Suppressor macrophage treated with lipopolysaccharide for 4 hours (primary cell): ENCODE measurements at regions not wholly inside any gene's neighbourhood (a gene's known extent, or its start where the extent isn't known, plus 50 kb on each side); places are given as distances from the start of the nearest gene placed in this dataset.

Experiments
- DNase-seq: peaks from one replicate; pipeline ENCODE4 v3.0.0-alpha.2; 2020

DNA sequence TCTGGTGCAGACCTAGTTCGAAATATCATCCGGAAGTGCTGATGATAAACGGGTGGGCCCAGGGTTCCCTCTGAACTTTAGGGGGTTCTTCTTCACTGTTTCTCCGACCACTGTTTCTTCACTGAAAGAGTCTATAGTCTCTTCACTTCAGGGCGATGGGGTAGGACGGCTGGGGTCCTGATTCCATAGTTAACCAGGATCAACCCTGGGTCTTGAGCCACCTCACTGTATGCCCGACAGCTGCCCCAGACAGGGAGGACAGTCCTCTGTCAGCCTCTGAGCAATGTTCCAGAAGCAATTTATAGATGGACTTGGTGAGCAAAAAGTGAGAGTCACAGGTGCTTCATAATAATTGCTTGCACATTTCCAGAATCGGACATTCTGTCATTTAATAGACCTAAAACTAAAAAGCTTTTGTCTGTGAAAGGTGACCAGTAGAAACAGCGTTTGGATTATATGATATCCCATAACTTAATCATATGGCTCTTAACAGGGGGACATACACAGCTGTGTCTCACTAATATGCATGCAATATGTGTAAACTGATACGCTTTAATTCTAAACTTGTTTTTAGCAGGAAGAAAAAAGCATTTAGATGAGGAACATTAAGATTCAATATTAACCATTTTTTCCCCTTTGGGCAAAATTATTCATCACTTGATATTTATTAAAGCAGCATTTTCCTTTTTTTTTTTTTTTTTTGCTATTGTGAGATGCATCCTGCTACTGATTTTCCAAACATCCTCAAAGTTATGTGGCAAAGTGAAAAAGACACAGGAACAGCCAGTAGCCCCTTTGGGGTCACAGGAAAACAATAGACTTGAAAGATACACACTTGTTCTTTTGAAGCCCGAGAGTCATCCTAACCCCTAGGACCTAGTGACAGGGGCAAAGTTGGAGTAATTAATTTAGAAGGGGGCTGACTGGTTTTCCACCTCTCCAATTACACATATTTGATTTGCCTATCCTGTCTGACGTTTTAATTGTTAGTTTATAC, 277.0 kb downstream of the ZNF536 start:
- DNase-seq = no peak

DNA sequence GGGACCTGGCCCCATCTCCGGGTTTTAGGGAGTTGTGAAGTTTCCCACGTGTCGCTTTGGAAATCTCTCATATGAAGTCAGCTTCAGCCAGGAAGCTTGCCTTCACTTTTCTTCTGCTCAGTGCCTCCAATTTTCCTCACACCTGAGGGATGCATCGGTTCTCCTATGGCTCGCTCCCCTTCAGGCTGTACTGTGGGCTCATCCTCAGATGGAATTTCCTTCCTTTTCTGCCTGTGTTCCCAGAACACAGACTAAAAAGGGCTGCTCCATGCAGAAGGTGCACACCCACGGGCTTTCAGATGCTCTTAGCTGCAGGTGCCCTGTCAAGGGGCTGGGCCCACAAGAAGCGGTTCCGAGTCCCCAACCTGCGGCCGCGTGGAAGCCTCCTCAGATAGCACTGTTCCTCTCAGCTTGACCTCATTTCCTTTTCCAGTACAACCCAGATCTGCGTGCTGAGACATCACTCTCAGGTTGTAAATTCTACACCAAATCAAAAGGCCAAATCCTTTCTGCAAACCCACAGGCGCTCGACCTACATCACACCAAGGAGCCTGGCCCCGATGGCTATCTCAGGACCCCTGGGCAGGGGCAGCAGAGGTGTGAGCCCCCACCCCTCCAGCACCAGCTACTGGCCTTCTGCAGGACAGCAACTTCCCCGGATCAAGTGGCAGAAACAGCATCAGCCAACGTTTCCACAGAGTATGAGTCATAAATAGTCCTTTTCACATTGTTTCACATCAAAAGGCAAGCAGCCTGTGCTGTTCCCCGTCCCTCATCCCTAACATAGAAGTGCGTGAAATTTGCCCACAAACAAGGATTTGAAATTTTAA, 275.9 kb downstream of the ZNF536 start:
- DNase-seq = no peak

DNA sequence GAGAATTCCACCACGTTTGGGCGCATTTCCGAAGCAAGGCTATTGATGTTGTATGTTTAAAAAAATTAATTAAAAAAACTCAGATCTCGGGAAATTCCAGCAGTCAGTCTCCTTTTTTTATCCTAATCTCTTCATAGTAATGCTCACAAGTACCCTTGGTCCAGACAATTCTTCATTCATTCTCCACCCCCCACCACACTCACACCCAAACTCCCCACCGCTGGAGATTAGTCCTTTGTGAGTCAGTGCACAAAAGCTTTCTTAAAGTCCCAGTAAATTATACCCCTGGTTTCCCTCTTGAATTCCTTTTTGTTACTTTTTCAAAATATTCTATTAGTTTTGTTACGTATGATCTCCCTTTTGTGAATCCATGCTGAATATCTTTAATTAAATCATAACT, 274.6 kb downstream of the ZNF536 start:
- DNase-seq = no peak

DNA sequence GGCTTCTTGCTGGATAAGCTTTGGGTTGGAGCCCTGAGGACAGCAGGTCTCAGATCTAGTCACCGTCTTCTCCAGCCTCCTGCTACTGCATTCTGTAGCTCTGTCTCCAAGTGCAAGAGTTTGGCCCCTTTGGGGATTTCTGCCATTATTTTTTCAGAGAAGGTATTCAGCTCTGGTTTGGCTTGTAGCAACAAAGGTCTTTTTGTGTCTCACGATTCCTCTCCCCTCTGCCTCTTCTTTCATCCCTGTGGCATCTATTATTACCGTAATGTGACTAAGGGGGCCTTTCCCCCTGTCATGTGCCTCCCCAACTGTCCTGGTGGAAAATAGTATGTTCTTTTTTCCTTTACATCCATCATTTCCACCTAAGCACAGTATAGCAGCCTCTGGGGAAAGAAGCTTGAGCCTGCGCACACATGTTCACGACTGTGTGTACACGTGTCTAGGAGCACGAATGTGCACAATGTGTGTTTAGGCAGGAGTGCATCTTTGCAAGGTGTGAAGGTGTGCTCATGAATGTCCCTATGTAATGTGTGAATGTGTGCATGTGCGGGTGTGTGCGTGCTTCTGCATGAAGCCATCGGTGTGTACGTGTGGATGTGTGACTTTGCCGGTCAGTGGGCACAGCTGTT, 273.9 kb downstream of the ZNF536 start:
- DNase-seq = no peak

DNA sequence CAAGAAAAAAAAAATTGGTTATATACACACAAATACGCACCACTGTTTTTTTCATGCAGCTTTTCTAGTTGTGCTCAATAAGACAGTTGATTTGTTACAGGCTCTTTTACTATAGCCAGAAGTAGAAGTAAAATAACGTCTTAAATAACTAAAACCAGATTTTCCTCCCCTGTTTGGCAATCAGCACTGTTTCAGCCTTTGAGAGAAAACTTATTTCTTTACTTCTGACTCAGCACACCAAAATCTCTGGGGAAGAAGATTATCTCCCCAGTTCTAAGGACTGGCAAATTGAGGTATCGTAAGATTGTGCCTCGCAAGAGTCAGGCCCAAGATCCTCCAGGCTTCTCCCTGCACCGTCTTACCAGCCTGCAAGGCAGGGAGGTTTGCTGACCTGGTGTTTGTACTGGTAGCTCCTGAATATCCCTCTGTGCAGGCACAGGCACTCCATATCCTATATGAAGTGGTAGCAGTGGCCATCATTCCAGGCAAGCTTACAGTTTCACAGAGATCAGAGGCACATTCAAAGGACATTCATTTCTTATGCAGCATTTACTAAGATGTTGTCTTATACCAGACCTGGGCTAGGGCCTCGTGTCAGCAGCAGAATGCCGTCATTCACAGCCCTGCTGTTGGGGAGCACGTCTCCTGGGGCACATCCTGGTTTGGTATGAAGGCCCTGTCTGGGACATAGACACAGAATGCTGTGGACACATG, 268.2 kb downstream of the ZNF536 start:
- DNase-seq = no peak

DNA sequence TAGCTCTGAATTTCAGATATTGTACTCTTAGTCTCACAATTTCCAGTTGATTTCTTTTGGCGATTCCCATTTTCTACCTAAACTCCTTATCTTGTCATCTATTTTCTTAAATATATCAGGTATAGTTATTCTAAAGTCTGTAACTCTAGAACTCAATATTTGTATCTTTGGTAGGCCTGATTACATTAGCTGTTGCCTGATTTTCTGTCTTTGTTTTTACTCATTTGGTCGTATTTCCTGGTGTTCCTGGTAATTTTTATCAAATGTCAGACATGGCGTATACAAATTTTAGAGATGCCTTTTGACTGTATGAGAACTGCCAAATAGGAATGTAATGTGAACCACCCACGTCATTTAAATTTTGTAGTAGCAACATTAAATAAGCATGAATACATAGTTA, 266.7 kb downstream of the ZNF536 start:
- DNase-seq = no peak

DNA sequence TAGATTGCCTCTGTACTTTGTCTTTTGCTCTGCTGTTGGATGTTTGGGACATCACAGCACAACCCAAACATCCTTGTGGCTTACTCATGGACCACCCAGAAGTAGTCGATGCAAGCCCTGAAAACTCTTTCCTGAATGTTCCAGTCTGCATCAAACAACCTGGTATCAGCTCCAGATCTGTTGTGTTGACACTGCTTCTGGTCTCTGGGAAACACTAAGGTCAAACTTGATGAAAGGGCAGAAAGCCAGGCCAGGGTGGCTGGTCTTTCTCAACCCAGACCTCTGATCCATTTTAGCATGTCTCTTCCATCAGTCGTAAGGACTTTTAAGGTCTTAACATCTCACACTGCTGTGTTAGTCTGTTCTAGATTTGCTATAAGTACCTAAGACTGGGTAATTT, 265.7 kb downstream of the ZNF536 start:
- DNase-seq = no peak

DNA sequence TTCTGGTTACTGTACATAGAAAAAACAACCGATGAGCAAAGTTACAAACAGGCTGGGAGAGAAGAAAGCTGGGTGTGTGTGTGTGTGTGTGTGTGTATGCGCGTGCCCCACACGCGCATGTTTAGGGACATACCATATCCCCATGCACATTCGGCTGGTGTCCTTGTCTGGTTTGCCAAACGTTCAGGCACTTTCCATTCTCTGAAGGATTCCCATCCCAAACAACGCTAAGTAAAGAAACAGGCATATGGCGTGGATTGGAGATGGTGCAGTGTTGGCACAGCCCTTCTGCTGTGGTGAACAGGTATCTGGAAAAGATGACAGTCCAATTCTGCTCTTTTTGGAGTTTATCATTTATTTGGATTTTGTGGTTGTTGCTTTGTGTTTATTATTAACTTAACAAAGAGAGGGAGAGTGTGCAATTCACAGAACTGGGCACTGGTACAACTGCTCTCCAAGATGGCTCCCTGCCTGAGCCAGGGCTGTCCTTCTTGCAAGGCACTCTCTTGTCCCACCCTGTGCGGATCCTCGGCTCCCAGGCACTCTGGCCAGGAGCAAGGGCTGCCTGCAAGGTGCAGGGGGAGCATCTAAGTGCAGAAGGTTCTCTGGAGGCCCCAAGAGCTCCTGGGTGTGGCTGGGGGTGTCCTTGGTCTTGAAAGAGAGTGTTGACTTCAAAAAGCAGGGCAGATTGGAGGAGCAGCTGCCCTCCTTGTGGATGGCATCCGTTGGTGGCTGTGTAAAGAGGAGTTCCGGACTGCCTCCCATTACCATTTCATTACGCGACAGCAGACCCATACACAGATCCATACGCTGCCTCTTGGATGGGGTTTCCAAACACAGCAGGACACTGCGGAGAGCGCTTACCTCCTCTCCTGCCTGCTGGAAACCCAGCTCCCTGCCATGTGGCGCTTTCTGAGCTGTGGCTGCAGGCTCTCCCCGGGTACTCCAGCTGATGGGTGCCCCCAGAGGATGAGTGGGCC, 263.1 kb downstream of the ZNF536 start:
- no peak for DNase-seq

DNA sequence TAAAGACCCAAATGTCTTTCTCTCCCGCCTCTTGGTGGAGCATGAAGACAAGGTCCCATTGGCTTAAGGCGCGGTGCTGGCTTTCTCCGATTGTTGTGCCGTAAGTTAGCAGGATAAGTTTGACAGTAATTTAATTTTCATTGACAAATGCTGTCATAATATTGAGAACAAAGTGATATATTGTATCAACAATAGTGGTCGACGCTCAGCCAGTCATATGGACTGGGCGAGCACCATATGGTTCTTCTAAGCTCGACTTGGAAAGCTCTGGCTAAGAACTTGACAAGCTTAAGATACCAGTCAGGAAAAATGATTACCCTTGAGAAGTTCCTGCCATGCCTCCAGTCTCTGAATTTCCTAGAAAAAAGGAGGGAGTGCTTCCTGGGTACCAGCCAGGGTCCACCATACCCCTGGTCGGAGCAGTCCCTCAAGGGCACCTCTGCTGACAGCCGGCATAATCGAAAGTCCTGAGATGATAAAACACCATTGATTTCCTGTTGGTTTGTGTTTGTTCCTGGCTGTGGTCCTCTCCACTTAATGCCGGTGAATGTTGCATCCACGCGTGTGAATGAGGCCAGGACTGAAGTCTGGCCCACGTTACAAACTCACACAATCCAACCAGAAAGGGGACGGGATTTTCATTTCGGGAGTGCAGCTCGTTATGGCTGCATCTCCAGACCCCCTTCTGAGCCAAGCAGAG, 262.1 kb downstream of the ZNF536 start:
- DNase-seq = no peak

DNA sequence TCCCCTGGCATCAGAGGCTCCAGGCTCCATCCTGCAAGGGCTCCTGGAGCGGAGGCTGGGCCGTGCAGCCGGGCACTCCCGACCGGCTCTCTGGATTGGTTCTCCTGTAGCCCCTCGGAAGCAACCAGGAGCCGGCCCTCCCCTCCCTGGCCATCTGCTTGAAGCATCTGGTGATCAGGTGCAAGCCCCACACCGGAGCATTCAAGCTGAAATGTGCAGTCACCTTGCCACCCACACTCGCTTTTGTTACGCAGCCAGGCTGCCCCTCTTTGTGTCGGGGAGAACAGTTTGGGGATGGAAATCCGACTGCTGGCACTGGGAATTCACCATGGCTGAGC, 258.8 kb downstream of the ZNF536 start:
- DNase-seq = no peak

DNA sequence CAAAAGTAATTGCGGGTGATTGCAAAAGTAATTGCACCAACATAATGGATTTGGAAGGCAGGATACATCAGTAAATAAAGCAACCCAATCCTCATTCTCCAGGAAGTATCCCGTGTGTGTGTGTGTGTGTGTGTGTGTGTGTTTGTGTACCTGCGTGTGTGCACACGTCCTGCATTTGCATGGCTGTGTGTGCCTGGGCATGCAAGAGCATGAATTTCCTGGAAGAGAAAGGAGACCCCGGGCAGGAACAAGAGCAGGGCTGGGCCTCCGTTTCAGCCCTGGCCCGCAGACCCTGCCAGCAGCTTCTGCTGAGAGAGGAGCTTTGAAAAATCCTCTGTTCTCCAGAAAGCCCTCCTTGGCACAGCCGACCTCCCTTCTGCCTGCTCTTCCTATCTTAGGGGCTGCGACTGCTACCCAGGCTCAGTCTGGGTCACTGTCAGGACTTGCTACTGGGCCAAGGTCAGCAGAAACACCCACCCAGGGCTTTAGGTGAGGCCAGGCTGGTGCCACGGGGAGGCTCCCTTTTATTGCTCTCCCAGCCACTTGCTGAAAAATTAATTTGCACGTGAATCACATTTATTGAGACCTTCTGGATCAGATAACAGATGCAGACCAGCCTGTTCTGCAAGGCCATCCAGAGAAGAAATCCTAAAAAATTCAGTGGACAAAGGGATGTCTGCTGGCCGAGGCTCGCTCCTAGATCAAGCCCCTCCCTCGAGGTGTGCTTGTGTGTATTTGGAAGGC, 258.3 kb downstream of the ZNF536 start:
- no peak for DNase-seq

DNA sequence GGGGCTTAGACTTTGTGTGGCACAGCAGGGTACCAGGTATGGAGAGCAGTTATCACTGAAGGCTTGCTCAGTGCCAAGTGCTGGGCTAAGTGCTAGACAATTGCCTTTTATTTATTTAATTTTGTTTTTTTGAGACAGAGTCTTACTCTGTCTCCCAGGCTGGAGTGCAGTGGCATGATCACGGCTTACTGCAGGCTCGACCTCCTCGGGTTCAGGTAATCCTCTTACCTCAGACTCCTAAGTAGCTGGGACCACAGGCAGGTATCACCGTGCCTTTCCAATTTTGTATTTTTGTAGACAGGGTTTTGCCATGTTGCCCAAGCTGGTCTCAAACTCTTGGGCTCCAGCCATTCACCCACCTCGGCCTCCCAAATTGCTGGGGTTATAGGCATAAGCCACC, 256.9 kb downstream of the ZNF536 start:
- no peak for DNase-seq

DNA sequence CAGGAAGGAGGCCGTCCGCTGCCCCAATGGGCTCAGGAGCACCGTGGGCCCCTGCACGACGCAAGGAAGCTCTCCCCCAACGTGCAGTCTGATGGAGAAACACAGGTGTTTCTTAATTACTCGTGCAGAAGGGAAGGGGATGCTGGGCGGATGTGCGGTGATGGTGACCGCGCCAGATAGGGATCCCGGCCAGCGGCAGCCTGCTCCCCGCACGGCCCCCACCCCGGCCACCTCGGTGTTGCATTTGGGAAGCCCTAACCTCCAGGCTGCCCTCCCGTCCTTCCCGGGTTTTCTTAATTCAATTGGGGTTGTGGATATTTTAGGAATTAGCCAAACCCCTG, 254.4 kb downstream of the ZNF536 start:
- no peak for DNase-seq

DNA sequence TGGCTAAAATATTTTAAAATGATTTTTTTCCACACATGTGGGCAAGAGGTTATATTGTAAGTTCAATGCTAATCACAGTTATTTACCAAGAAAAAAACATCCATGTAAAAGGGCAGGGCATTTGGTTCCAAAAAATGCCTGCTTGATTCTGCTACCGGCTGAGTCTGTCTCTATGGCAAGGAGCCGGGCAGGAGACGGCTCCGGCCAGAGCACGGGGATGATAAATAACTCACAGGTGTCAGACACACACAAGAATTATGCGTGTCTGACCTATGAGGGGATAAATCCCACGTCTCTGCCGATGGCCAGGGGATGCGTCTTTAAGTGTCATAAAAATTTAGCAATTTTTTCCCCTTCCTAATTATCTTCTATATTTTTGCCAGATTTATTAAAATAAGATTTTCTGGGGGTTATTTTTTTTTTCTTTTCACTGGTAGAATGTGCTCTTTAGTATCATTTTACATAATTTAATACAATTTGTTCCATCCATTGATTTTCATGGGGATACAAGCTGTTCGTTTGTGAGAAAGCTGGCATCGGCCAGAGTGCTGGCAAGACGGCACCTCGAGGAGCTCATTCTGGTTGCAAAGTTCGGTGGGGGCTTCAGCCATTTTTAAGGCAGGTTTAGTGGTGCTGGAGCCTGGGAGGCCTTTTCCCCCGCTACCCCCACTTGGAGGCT, 253.9 kb downstream of the ZNF536 start:
- no peak for DNase-seq

DNA sequence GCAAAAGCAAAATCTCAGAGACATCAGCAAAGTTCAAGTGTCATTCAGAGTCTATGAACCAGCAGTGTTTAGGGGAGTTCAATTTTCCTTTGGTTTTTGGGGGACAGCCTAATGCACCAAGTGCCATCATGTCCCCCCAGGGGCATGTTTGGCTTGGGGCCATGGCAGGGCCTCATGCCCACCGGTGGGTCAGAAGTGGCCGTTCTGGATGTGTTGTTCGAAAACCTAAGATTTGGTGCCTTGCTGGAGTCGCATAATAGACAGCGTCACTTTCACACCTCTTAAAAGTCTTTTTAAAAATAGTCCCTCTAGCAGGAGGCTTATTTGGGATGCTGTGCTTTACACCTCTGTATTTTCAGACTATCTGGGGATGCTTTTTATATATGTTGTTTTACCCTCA, 250.1 kb downstream of the ZNF536 start:
- no peak for DNase-seq

DNA sequence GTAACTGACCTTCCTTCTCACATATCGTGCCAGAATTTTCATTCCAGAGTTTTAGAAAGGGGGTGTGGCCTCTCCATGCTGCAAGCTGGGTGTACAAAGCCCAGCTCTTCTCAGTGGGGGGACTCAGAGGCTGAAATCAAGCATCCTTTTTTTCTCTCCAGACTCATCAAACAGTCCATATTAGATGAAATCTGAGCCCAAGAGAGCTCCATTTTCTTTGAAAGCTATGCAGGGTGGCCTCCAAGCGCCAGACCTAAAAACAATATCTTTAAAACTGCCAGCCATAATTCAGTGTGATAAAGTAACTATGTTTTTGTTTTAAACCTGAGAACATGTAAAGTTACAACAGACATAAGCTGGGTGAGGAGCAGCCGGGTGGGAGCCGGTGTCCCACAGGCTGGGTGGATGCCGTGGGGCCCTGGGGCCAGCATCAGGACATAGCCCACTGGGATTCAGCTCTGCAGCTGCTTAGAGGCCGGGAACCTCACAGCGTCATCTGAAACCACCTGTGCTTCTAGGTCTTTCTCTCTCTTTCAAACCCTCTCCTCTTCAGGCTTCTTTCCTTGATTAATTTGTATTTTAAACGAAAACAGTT, 249.2 kb downstream of the ZNF536 start:
- no peak for DNase-seq

DNA sequence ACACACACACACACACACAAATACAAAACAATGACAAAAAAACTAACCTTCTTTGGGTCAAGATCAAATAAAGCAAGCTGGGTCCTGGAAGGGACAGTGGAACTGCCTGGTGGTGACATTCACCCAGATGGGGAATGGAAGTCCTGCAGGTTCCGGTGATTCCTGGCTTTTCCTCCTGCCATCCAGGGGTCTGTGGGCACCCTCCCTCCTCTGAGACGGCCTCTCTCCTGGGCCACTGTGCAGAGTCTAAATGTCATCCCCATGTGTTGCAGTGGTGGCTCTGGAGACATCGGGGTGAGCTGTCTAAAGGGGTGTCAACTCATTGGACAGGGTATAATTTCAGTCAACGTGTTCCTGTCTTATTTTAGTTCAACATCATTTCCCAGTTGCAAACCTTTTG, 248.2 kb downstream of the ZNF536 start:
- DNase-seq = no peak

DNA sequence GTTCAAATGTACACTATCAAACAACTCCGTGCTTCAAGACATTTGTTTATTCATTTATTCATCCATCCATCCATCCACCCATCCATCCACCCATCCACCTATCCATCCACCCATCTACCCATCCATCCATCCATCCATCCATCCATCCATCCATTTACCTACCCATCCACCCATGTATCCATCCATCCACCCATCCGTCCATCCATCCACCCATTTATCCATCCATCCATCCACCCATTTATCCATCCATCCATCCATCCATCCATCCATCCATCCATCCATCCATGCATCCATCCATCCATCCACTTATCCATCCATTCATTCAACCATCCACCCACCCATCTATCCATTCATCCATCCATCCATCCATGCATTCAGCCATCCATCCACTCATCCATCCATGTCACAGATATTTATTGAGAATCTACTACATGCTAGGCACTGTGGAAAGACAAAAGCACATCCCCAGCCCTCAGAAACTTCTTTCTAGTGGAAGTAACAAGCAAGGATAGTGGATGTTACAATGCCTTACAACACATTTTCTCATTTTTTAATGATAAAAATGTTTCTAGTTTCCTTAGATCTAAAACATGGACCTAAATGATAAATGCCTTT, 237.6 kb downstream of the ZNF536 start:
- no peak for DNase-seq

DNA sequence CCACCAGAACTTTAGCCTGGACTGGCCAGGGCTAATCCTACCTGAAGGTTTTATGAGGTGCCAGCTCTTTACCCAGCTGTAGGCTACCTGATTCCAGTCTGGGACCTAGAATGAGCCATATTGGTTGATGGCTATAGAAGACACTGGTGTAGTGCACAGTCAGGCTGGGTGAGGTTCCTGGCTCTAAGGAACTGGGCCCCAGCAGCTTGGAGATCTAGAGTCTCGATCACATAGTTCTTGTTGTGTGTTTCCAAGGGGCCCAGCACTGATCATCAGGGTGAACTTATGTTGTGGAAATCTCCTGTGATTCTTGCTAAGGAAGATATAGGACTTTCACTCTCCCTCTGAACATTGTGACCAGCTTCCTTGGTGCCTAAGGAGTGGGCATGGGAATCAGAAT, 236.3 kb downstream of the ZNF536 start:
- DNase-seq = no peak
